ENCODE measurements at regions not wholly inside any gene's neighbourhood (a gene's known extent, or its start where the extent isn't known, plus 50 kb on each side); places are given as distances from the start of the nearest gene placed in this dataset.

GRCh38 chr20:50296450-50297375 is 106.1 kb downstream of the CEBPB start:
- H3K4me1 Mint-ChIP-seq: no peaks in the 10 kb centered on the region
- no peaks in the 10 kb centered on the region for H3K36me3 Mint-ChIP-seq (ENCODE audit: insufficient read depth)
- no peak overlapping the region for H3K4me3 Mint-ChIP-seq
- DNase-seq (ENCODE audit: low spot score in 2 of 2) (no peak), ATAC-seq (replicated peaks; ENCODE audit: extremely low read depth, poor library complexity, severe bottlenecking) (no peak)
- H3K27me3 Mint-ChIP-seq: peaks cover 2% of the 10 kb centered on the region
- H3K27ac Mint-ChIP-seq (ENCODE audit: low read depth): no peak overlapping the region
- H3K9me3 Mint-ChIP-seq: no peaks in the 10 kb centered on the region

GRCh38 chr20:50297498-50298376 is 107.1 kb downstream of the CEBPB start:
- no peak for ATAC-seq (replicated peaks; ENCODE audit: extremely low read depth, poor library complexity, severe bottlenecking)
- H3K9me3 Mint-ChIP-seq: no peaks in the 10 kb centered on the region
- no peak for DNase-seq (ENCODE audit: low spot score in 2 of 2)
- H3K27ac Mint-ChIP-seq (ENCODE audit: low read depth): no peak overlapping the region
- no peak overlapping the region for H3K4me3 Mint-ChIP-seq
- no peaks in the 10 kb centered on the region for H3K4me1 Mint-ChIP-seq
- H3K36me3 Mint-ChIP-seq (ENCODE audit: insufficient read depth): no peaks in the 10 kb centered on the region
- H3K27me3 Mint-ChIP-seq: no peaks in the 10 kb centered on the region

GRCh38 chr20:50298554-50299324 is 108.1 kb downstream of the CEBPB start:
- no peaks in the 10 kb centered on the region for H3K27me3 Mint-ChIP-seq
- H3K4me1 Mint-ChIP-seq: no peaks in the 10 kb centered on the region
- no peaks in the 10 kb centered on the region for H3K9me3 Mint-ChIP-seq
- ATAC-seq (replicated peaks; ENCODE audit: extremely low read depth, poor library complexity, severe bottlenecking): no peak
- H3K36me3 Mint-ChIP-seq (ENCODE audit: insufficient read depth): no peaks in the 10 kb centered on the region
- no peak overlapping the region for H3K4me3 Mint-ChIP-seq
- no peak for DNase-seq (ENCODE audit: low spot score in 2 of 2)
- no peak overlapping the region for H3K27ac Mint-ChIP-seq (ENCODE audit: low read depth)

GRCh38 chr20:50299325-50299629 is 108.6 kb downstream of the CEBPB start:
- no peak overlapping the region for H3K4me3 Mint-ChIP-seq
- no peaks in the 10 kb centered on the region for H3K4me1 Mint-ChIP-seq
- no peak for DNase-seq (ENCODE audit: low spot score in 2 of 2)
- no peaks in the 10 kb centered on the region for H3K9me3 Mint-ChIP-seq
- H3K36me3 Mint-ChIP-seq (ENCODE audit: insufficient read depth): no peaks in the 10 kb centered on the region
- H3K27ac Mint-ChIP-seq (ENCODE audit: low read depth): no peak overlapping the region
- ATAC-seq (replicated peaks; ENCODE audit: extremely low read depth, poor library complexity, severe bottlenecking): no peak
- H3K27me3 Mint-ChIP-seq: no peaks in the 10 kb centered on the region

- DNase-seq (ENCODE audit: low spot score in 2 of 2): no peak
- no peak for ATAC-seq (replicated peaks; ENCODE audit: extremely low read depth, poor library complexity, severe bottlenecking)
- no peaks in the 10 kb centered on the region for H3K4me1 Mint-ChIP-seq
- H3K27ac Mint-ChIP-seq (ENCODE audit: low read depth): no peak overlapping the region
- no peaks in the 10 kb centered on the region for H3K9me3 Mint-ChIP-seq
- H3K27me3 Mint-ChIP-seq: no peaks in the 10 kb centered on the region
- no peak overlapping the region for H3K4me3 Mint-ChIP-seq
- no peaks in the 10 kb centered on the region for H3K36me3 Mint-ChIP-seq (ENCODE audit: insufficient read depth)
These were observed 110.5 kb downstream of the CEBPB start for GRCh38 chr20:50301165-50301564.

- ATAC-seq (replicated peaks; ENCODE audit: extremely low read depth, poor library complexity, severe bottlenecking): no peak
- Mint-ChIP-seq H3K36me3 (ENCODE audit: insufficient read depth) (peaks cover 2% of the 10 kb centered on the region), H3K4me1 (no peaks in the 10 kb centered on the region), H3K27ac (ENCODE audit: low read depth) (no peak overlapping the region), H3K27me3 (no peaks in the 10 kb centered on the region), H3K4me3 (no peak overlapping the region), H3K9me3 (no peaks in the 10 kb centered on the region)
- DNase-seq (ENCODE audit: low spot score in 2 of 2): no peak
These were observed 111.1 kb downstream of the CEBPB start for GRCh38 chr20:50301712-50302111.

- H3K27ac Mint-ChIP-seq (ENCODE audit: low read depth): no peak overlapping the region
- H3K4me1 Mint-ChIP-seq: no peaks in the 10 kb centered on the region
- no peak overlapping the region for H3K4me3 Mint-ChIP-seq
- peaks cover 2% of the 10 kb centered on the region for H3K36me3 Mint-ChIP-seq (ENCODE audit: insufficient read depth)
- no peaks in the 10 kb centered on the region for H3K9me3 Mint-ChIP-seq
- DNase-seq (ENCODE audit: low spot score in 2 of 2): no peak
- no peak for ATAC-seq (replicated peaks; ENCODE audit: extremely low read depth, poor library complexity, severe bottlenecking)
- no peaks in the 10 kb centered on the region for H3K27me3 Mint-ChIP-seq
These were observed 111.9 kb downstream of the CEBPB start for GRCh38 chr20:50302341-50303057.

- no peaks in the 10 kb centered on the region for H3K9me3 Mint-ChIP-seq
- no peaks in the 10 kb centered on the region for H3K4me1 Mint-ChIP-seq
- no peak overlapping the region for H3K4me3 Mint-ChIP-seq
- no peak overlapping the region for H3K27ac Mint-ChIP-seq (ENCODE audit: low read depth)
- ATAC-seq (replicated peaks; ENCODE audit: extremely low read depth, poor library complexity, severe bottlenecking) (no peak), DNase-seq (ENCODE audit: low spot score in 2 of 2) (no peak)
- H3K27me3 Mint-ChIP-seq: no peaks in the 10 kb centered on the region
- peaks cover 2% of the 10 kb centered on the region for H3K36me3 Mint-ChIP-seq (ENCODE audit: insufficient read depth)
These were observed 113.2 kb downstream of the CEBPB start for GRCh38 chr20:50303573-50304500.

- H3K27me3 Mint-ChIP-seq: no peaks in the 10 kb centered on the region
- no peak for DNase-seq (ENCODE audit: low spot score in 2 of 2)
These were observed 113.8 kb downstream of the CEBPB start for GRCh38 chr20:50304501-50304856.

GRCh38 chr20:50304923-50305635 is 114.4 kb downstream of the CEBPB start:
- Mint-ChIP-seq H3K9me3 (no peaks in the 10 kb centered on the region), H3K4me1 (no peaks in the 10 kb centered on the region), H3K36me3 (ENCODE audit: insufficient read depth) (peaks cover 2% of the 10 kb centered on the region), H3K27ac (ENCODE audit: low read depth) (no peak overlapping the region), H3K4me3 (no peak overlapping the region), H3K27me3 (no peaks in the 10 kb centered on the region)
- DNase-seq (ENCODE audit: low spot score in 2 of 2) (no peak), ATAC-seq (replicated peaks; ENCODE audit: extremely low read depth, poor library complexity, severe bottlenecking) (no peak)

More at GRCh38 chr20:50304501-50304856, 113.8 kb downstream of the CEBPB start:
- no peak for ATAC-seq (replicated peaks; ENCODE audit: extremely low read depth, poor library complexity, severe bottlenecking)
- Mint-ChIP-seq H3K27ac (ENCODE audit: low read depth) (no peak overlapping the region), H3K36me3 (ENCODE audit: insufficient read depth) (peaks cover 2% of the 10 kb centered on the region), H3K9me3 (no peaks in the 10 kb centered on the region), H3K4me3 (no peak overlapping the region), H3K4me1 (no peaks in the 10 kb centered on the region)

Measured in central memory CD8-positive, alpha-beta T cell (primary cell).